HFF-Myc (cell line): ENCODE measurements at regions not wholly inside any gene's neighbourhood (a gene's known extent, or its start where the extent isn't known, plus 50 kb on each side); places are given as distances from the start of the nearest gene placed in this dataset.

Experiments
- DNase-seq: peaks from one replicate; pipeline ENCODE4 v3.0.0-alpha.2; 2011; ENCODE audit warnings: low read depth; ENCODE audit errors: extremely low read depth
- H3K4me3 ChIP-seq: replicated peaks from 2 replicates; pipeline ENCODE4 v1.5.1; 2011; ENCODE audit warnings: low read depth, mild to moderate bottlenecking, control low read depth, low read length
- TF ChIP-seq, protein P1 (sequence below): IDR thresholded peaks from 2 replicates; pipeline ENCODE4 v1.5.1; 2012; ENCODE audit warnings: mild to moderate bottlenecking, low read depth, low read length, control low read depth; ENCODE audit errors: missing control alignments

- H3K4me3 ChIP-seq: no peak overlapping the region
- no peak for DNase-seq
- TF ChIP-seq, protein P1, sequence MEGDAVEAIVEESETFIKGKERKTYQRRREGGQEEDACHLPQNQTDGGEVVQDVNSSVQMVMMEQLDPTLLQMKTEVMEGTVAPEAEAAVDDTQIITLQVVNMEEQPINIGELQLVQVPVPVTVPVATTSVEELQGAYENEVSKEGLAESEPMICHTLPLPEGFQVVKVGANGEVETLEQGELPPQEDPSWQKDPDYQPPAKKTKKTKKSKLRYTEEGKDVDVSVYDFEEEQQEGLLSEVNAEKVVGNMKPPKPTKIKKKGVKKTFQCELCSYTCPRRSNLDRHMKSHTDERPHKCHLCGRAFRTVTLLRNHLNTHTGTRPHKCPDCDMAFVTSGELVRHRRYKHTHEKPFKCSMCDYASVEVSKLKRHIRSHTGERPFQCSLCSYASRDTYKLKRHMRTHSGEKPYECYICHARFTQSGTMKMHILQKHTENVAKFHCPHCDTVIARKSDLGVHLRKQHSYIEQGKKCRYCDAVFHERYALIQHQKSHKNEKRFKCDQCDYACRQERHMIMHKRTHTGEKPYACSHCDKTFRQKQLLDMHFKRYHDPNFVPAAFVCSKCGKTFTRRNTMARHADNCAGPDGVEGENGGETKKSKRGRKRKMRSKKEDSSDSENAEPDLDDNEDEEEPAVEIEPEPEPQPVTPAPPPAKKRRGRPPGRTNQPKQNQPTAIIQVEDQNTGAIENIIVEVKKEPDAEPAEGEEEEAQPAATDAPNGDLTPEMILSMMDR: peak; percentile 34
Observed at GRCh38 chr6:56708810-56709597, 66.3 kb upstream of the DST start.

DNA sequence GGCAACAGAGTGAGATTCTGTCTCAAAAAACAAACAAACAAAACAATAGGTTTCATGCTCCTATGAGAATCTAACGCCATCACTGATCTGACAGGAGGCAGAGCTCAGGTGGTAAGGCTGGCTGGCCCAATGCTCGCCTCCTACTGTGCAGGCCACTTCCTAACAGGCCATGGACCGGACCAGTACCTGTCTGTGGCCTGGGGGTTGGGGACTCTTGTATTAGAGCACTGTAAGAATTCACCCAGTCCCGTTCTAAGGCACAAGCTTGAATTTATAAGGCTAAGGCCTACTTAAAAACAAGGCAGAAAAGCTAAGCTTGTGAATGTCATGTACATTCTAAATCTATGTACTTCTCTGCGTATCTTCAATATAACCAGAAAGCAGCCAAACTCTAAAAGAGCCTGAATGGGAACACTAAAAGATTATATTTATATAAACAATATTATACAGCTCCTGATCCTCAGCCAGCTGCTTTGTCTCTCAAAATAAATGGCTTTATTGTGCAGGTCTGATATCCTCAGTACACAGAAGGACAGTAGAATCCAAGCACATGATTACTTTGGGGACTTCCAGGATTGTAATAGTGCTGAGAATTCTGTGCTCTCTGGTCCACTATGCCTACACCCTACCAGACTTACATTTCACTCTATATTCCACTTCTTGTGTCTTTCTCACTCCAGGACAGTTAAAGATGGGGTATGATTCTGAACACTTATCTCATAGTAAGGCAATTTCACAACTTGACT lies 64.5 kb upstream of the DST start:
- TF ChIP-seq, protein P1: no peak
- no peak for DNase-seq
- H3K4me3 ChIP-seq: no peak overlapping the region

DNA sequence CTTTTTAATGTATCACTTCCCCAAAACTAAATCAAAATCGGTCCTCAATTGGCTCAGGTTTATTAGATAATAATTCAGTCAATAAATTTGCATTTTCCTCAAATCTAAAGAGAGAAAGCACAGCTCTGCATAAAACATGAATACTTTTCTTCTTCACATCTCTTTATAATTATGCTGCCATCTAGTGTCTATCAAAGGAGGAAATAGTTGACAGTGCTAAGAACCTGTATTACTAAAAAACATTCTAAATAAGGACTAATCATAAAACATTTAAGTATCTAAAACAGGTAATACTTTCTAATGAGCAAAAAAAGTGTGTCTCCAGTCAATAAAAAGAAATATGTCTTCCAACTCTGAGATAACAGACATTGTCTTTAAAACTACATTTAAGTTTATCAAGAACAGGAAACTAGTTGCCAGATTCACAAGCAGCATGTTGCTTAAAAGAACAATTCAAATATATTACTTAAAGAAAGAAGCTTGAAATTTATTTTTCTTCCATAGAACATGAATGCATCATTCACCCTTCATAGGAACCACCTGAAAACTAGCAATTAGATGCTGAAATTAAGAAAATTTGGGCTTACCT lies 56.5 kb upstream of the DST start:
- DNase-seq: no peak
- TF ChIP-seq, protein P1: peak; percentile 12
- no peak overlapping the region for H3K4me3 ChIP-seq

GRCh38 chr6:56695702-56696101 lies 53.0 kb upstream of the DST start:
- TF ChIP-seq, protein P1: no peak
- DNase-seq: no peak

DNA sequence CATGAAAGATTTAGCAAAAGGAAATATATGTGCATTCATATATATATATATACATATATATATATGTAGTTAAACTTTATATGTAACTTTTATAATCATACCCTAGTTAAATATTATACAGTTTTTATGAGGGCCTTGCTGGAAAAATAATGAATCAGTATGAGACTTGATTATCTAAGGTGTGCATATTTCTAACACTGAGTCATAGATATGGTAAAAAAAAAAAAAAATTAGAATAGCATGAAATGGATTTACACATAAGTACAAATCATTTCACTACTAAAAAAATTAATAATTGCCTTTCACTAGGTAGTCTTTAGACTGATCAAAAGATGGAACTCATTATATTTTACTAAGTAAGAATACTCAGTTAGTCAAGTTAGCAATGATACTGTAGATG lies 51.3 kb upstream of the DST start:
- TF ChIP-seq, protein P1: no peak
- no peak for DNase-seq
- no peak overlapping the region for H3K4me3 ChIP-seq

More at GRCh38 chr6:56695702-56696101, 53.0 kb upstream of the DST start:
- H3K4me3 ChIP-seq: no peak overlapping the region

- peak overlapping the region; percentile 39 for H3K4me3 ChIP-seq
- TF ChIP-seq, protein P1: no peak
- DNase-seq: no peak
Observed at GRCh38 chr6:56693246-56693607, 50.5 kb upstream of the DST start.
